GM23248 (cell line): ENCODE measurements at regions not wholly inside any gene's neighbourhood (a gene's known extent, or its start where the extent isn't known, plus 50 kb on each side); places are given as distances from the start of the nearest gene placed in this dataset. TPM values are rescaled to one million over a fixed set of nuclear protein-coding genes. Genes with fewer than 3 reads are reported as not detected.

ENCODE experiments used
- small RNA-seq: library from RNA; depleted of rRNA; stranded (forward); fragments of <200 nt; gene quantifications from one replicate; pipeline ENCODE3, GENCODE V24; 2014; ENCODE audit warnings: low read depth, low replicate concordance

Small RNAs in the stretch of these regions (small RNA-seq; reads per million reads assigned to genes)
- gene AC005562.1 = not detected
- gene AC127024.7 = not detected
- not detected for gene RN7SL316P
